ENCODE measurements at regions not wholly inside any gene's neighbourhood (a gene's known extent, or its start where the extent isn't known, plus 50 kb on each side); places are given as distances from the start of the nearest gene placed in this dataset.

- TF ChIP-seq CTCF (IDR thresholded peaks at IDR 0.05): no peak
- no peak for TF ChIP-seq POLR2AphosphoS5 (IDR thresholded peaks at IDR 0.05; ENCODE audit: insufficient read depth in 1 of 2, low read depth in 1 of 2)
- TF ChIP-seq POLR2A (IDR thresholded peaks at IDR 0.05): no peak
These were observed 591.0 kb downstream of the EPHA4 start for GRCh38 chr2:220980966-220981675.
